COLO829 (cell line): ENCODE measurements at regions not wholly inside any gene's neighbourhood (a gene's known extent, or its start where the extent isn't known, plus 50 kb on each side); places are given as distances from the start of the nearest gene placed in this dataset.
"Not testable (repeated sequence)": the region's sequence is repeated elsewhere in the genome, so short reads cannot be mapped to it uniquely, and the experiment has no call there.

ENCODE experiments used
- DNase-seq: peaks from one replicate; pipeline ENCODE4 v3.0.0; 2012; ENCODE audit warnings: low spot score

- no peak for DNase-seq
These were observed 342.2 kb upstream of the HS6ST1 start for GRCh38 chr2:128660836-128661235.

- DNase-seq = no peak
These were observed 342.6 kb upstream of the HS6ST1 start for GRCh38 chr2:128661311-128661710.

- DNase-seq = no peak
These were observed 343.4 kb upstream of the HS6ST1 start for GRCh38 chr2:128662051-128662471.

- DNase-seq = no peak
These were observed 344.8 kb upstream of the HS6ST1 start for GRCh38 chr2:128663371-128664050.

- DNase-seq = no peak
These were observed 345.9 kb upstream of the HS6ST1 start for GRCh38 chr2:128664499-128664971.

GRCh38 chr2:128665113-128665512, 346.4 kb upstream of the HS6ST1 start:
- DNase-seq = no peak

- no peak for DNase-seq
These were observed 347.9 kb upstream of the HS6ST1 start for GRCh38 chr2:128666596-128666995.

GRCh38 chr2:128667391-128667790, 348.7 kb upstream of the HS6ST1 start:
- DNase-seq = no peak

GRCh38 chr2:128668946-128669345, 350.3 kb upstream of the HS6ST1 start:
- no peak for DNase-seq

GRCh38 chr2:128670066-128670465, 351.4 kb upstream of the HS6ST1 start:
- no peak for DNase-seq

- DNase-seq = not testable (repeated sequence)
These were observed 353.5 kb upstream of the HS6ST1 start for GRCh38 chr2:128671981-128672757.

- not testable (repeated sequence) for DNase-seq
These were observed 361.0 kb upstream of the HS6ST1 start for GRCh38 chr2:128679680-128680079.

- DNase-seq = no peak
These were observed 362.8 kb upstream of the HS6ST1 start for GRCh38 chr2:128681507-128681906.

- DNase-seq = no peak
These were observed 363.6 kb upstream of the HS6ST1 start for GRCh38 chr2:128682266-128682665.

- DNase-seq = no peak
These were observed 364.1 kb upstream of the HS6ST1 start for GRCh38 chr2:128682729-128683284.

GRCh38 chr2:128684523-128684922, 365.9 kb upstream of the HS6ST1 start:
- DNase-seq = no peak

GRCh38 chr2:128685841-128686496, 367.3 kb upstream of the HS6ST1 start:
- no peak for DNase-seq

- DNase-seq = no peak
These were observed 367.8 kb upstream of the HS6ST1 start for GRCh38 chr2:128686497-128686859.

- DNase-seq = no peak
These were observed 368.4 kb upstream of the HS6ST1 start for GRCh38 chr2:128686881-128687555.

GRCh38 chr2:128687565-128687964, 368.9 kb upstream of the HS6ST1 start:
- DNase-seq = no peak

- DNase-seq = no peak
These were observed 371.3 kb upstream of the HS6ST1 start for GRCh38 chr2:128689971-128690370.

- DNase-seq = no peak
These were observed 371.8 kb upstream of the HS6ST1 start for GRCh38 chr2:128690431-128690830.
